Kidney epithelial cell (primary cell): ENCODE measurements at regions not wholly inside any gene's neighbourhood (a gene's known extent, or its start where the extent isn't known, plus 50 kb on each side); places are given as distances from the start of the nearest gene placed in this dataset.

Experiments
- DNase-seq: peaks from one replicate; pipeline ENCODE4 v3.0.0-alpha.2; 2010; ENCODE audit warnings: low read depth
- H3K27me3 ChIP-seq: 2 replicates; pipeline ENCODE4 v1.6.0; 2011; ENCODE audit warnings: low read length; ENCODE audit not compliant: control insufficient read depth, insufficient read depth
- H3K36me3 ChIP-seq: 2 replicates; pipeline ENCODE4 v1.5.1; 2011; ENCODE audit warnings: low read length; ENCODE audit not compliant: control insufficient read depth, insufficient read depth
- H3K4me3 ChIP-seq: 2 replicates; pipeline ENCODE4 v1.5.1; 2011; ENCODE audit warnings: low read depth, mild to moderate bottlenecking, control low read depth, low read length
- CTCF ChIP-seq: IDR thresholded peaks from 2 replicates; pipeline ENCODE4 v1.5.1; 2011; ENCODE audit warnings: mild to moderate bottlenecking, moderate library complexity, low read length, control low read depth, inconsistent platforms; ENCODE audit not compliant: insufficient read depth, poor library complexity, severe bottlenecking

- no peak for DNase-seq
- H3K4me3 ChIP-seq, result no peak overlapping the region
- H3K27me3 ChIP-seq, result no peaks in the 10 kb centered on the region
- no peak for TF ChIP-seq CTCF
- H3K36me3 ChIP-seq, result no peaks in the 10 kb centered on the region
Measured at GRCh38 chr11:104432981-104433380, 269.0 kb upstream of the PDGFD start.

GRCh38 chr11:104432526-104432925 lies 268.6 kb upstream of the PDGFD start:
- no peak for TF ChIP-seq CTCF
- no peak for DNase-seq
- Histone ChIP-seq H3K27me3 (no peaks in the 10 kb centered on the region), H3K36me3 (no peaks in the 10 kb centered on the region), H3K4me3 (no peak overlapping the region)

GRCh38 chr11:104422324-104422944 lies 258.5 kb upstream of the PDGFD start:
- H3K36me3 ChIP-seq, result no peaks in the 10 kb centered on the region
- no peak for DNase-seq
- H3K27me3 ChIP-seq, result no peaks in the 10 kb centered on the region
- no peak for TF ChIP-seq CTCF
- no peak overlapping the region for H3K4me3 ChIP-seq

- H3K36me3 ChIP-seq, result no peaks in the 10 kb centered on the region
- no peaks in the 10 kb centered on the region for H3K27me3 ChIP-seq
- no peak overlapping the region for H3K4me3 ChIP-seq
- no peak for DNase-seq
- TF ChIP-seq CTCF, result no peak
Measured at GRCh38 chr11:104410336-104410735, 246.4 kb upstream of the PDGFD start.

- DNase-seq, result no peak
- no peak overlapping the region for H3K4me3 ChIP-seq
- no peak for TF ChIP-seq CTCF
- no peaks in the 10 kb centered on the region for H3K36me3 ChIP-seq
- H3K27me3 ChIP-seq, result no peaks in the 10 kb centered on the region
Measured at GRCh38 chr11:104408630-104409029, 244.7 kb upstream of the PDGFD start.

GRCh38 chr11:104405277-104405676 lies 241.3 kb upstream of the PDGFD start:
- no peaks in the 10 kb centered on the region for H3K27me3 ChIP-seq
- H3K36me3 ChIP-seq, result no peaks in the 10 kb centered on the region
- DNase-seq, result no peak
- TF ChIP-seq CTCF, result no peak
- H3K4me3 ChIP-seq, result no peak overlapping the region
